ENCODE measurements at regions not wholly inside any gene's neighbourhood (a gene's known extent, or its start where the extent isn't known, plus 50 kb on each side); places are given as distances from the start of the nearest gene placed in this dataset.
"Not testable (repeated sequence)": the region's sequence is repeated elsewhere in the genome, so short reads cannot be mapped to it uniquely, and the experiment has no call there.

DNA sequence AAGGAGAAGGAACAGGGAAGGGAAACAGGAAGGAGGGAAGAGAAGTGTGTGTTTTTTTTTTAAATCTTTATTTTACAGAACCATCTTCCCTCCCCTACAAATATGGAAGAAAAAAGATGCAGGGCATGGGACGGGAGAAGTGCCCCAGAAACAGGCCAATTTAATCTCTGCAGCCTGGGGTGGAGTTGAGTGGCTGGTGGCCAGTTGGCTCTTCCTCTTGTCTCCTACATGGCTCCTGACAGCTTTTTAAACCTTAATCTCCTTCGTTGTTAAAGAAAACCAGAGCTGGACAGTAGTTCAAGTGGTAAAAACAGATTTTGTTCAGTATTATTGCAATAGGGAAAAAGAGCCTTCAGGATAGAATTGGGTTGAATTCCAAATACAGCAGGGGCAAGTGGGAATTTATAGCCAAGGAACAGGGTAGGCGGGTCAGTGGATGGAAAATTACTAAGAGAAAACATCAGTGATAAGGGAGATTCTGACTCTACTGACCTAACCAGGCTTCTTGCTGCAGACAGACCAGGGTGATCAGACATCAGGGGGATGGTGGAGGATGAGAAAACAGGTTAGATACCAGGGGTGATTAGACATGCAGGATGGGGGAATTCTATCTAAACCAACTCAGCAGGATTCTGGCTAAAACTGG is 125.1 kb upstream of the CLINT1 start:
- no peaks in the 10 kb centered on the region for H3K36me3 Mint-ChIP-seq (ENCODE audit: insufficient read depth)
- H3K4me3 Mint-ChIP-seq (ENCODE audit: low read depth): no peak overlapping the region
- TF ChIP-seq, protein P1, sequence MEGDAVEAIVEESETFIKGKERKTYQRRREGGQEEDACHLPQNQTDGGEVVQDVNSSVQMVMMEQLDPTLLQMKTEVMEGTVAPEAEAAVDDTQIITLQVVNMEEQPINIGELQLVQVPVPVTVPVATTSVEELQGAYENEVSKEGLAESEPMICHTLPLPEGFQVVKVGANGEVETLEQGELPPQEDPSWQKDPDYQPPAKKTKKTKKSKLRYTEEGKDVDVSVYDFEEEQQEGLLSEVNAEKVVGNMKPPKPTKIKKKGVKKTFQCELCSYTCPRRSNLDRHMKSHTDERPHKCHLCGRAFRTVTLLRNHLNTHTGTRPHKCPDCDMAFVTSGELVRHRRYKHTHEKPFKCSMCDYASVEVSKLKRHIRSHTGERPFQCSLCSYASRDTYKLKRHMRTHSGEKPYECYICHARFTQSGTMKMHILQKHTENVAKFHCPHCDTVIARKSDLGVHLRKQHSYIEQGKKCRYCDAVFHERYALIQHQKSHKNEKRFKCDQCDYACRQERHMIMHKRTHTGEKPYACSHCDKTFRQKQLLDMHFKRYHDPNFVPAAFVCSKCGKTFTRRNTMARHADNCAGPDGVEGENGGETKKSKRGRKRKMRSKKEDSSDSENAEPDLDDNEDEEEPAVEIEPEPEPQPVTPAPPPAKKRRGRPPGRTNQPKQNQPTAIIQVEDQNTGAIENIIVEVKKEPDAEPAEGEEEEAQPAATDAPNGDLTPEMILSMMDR (IDR thresholded peaks at IDR 0.05; ENCODE audit: unreplicated experiment): no peak
- H3K27ac Mint-ChIP-seq: no peak overlapping the region
- peaks cover 4% of the 10 kb centered on the region for H3K9me3 Mint-ChIP-seq (ENCODE audit: low read depth)
- no peak for DNase-seq (ENCODE audit: low spot score, unreplicated experiment)
- no peaks in the 10 kb centered on the region for H3K4me1 Mint-ChIP-seq (ENCODE audit: low read depth)
- H3K27me3 Mint-ChIP-seq: no peaks in the 10 kb centered on the region

GRCh38 chr5:157978061-157978460 is 119.1 kb upstream of the CLINT1 start:
- Mint-ChIP-seq H3K4me3 (ENCODE audit: low read depth) (no peak overlapping the region), H3K36me3 (ENCODE audit: insufficient read depth) (no peaks in the 10 kb centered on the region), H3K27me3 (peaks cover 3% of the 10 kb centered on the region), H3K4me1 (ENCODE audit: low read depth) (peaks cover 5% of the 10 kb centered on the region), H3K9me3 (ENCODE audit: low read depth) (peaks cover 4% of the 10 kb centered on the region), H3K27ac (no peak overlapping the region)
- DNase-seq (ENCODE audit: low spot score, unreplicated experiment): no peak
- TF ChIP-seq, protein P1 (IDR thresholded peaks at IDR 0.05; ENCODE audit: unreplicated experiment): no peak

GRCh38 chr5:157976429-157976828 is 117.5 kb upstream of the CLINT1 start:
- Mint-ChIP-seq H3K27ac (no peak overlapping the region), H3K9me3 (ENCODE audit: low read depth) (no peaks in the 10 kb centered on the region), H3K27me3 (peaks cover 7% of the 10 kb centered on the region), H3K4me1 (ENCODE audit: low read depth) (peaks cover 8% of the 10 kb centered on the region), H3K4me3 (ENCODE audit: low read depth) (no peak overlapping the region), H3K36me3 (ENCODE audit: insufficient read depth) (no peaks in the 10 kb centered on the region)
- TF ChIP-seq, protein P1 (IDR thresholded peaks at IDR 0.05; ENCODE audit: unreplicated experiment): no peak
- DNase-seq (ENCODE audit: low spot score, unreplicated experiment): no peak

DNA sequence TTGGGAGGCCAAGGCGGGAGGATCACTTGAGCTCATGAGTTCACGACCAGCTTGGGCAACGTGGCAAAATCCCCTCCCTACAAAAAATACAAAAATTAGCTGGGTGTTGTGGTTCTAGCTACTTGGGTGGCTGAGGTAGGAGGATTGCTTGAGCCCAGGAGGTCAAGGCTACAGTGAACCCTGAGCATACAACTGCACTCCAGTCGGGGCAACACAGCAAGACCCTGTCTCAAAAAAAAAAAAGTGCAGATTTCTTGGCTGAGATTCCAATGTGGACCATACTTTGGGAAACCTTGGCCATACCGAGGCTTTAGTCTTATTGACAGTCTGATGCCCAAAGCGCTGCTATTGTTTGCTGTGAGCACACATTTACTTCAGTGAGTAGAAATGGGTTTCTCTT is 113.6 kb upstream of the CLINT1 start:
- H3K4me3 Mint-ChIP-seq (ENCODE audit: low read depth): no peak overlapping the region
- peaks cover 7% of the 10 kb centered on the region for H3K27me3 Mint-ChIP-seq
- H3K36me3 Mint-ChIP-seq (ENCODE audit: insufficient read depth): no peaks in the 10 kb centered on the region
- H3K4me1 Mint-ChIP-seq (ENCODE audit: low read depth): peaks cover 5% of the 10 kb centered on the region
- no peak overlapping the region for H3K27ac Mint-ChIP-seq
- TF ChIP-seq, protein P1 (IDR thresholded peaks at IDR 0.05; ENCODE audit: unreplicated experiment): no peak
- no peaks in the 10 kb centered on the region for H3K9me3 Mint-ChIP-seq (ENCODE audit: low read depth)
- DNase-seq (ENCODE audit: low spot score, unreplicated experiment): no peak

DNA sequence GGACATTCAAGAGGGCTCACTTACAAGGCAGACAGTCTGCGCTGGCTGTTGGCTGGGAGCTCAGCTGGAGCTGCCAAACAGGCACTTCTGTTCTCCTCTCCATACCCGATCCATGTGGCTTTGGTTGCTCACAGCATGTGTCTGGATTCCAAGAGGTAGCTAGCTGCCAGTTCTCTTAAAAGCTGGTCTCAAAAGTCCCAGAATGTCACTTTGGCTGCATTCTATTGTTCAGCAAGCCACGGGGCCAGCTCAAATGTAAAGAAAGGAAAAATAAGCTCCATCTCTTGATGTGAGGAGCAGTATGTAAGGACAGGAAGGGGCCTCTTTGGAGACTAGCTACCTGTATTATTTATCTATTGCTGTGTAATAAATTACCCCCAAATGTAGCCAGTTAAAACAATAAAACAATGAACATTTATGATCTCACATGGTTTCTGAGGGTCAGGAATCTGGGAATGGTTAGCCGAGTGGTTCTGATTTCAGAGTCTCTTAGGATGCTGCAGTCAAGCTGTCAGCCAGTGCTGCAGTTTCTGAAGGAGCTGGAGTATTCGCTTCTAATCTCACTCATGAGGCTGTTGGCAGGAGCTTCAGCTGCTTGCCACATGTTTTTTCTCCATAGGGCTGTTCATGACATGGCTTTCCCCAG is 112.7 kb upstream of the CLINT1 start:
- Mint-ChIP-seq H3K9me3 (ENCODE audit: low read depth) (no peaks in the 10 kb centered on the region), H3K4me3 (ENCODE audit: low read depth) (no peak overlapping the region), H3K27ac (no peak overlapping the region), H3K4me1 (ENCODE audit: low read depth) (peaks cover 5% of the 10 kb centered on the region), H3K36me3 (ENCODE audit: insufficient read depth) (no peaks in the 10 kb centered on the region), H3K27me3 (peaks cover 7% of the 10 kb centered on the region)
- no peak for DNase-seq (ENCODE audit: low spot score, unreplicated experiment)
- TF ChIP-seq, protein P1 (IDR thresholded peaks at IDR 0.05; ENCODE audit: unreplicated experiment): no peak

DNA sequence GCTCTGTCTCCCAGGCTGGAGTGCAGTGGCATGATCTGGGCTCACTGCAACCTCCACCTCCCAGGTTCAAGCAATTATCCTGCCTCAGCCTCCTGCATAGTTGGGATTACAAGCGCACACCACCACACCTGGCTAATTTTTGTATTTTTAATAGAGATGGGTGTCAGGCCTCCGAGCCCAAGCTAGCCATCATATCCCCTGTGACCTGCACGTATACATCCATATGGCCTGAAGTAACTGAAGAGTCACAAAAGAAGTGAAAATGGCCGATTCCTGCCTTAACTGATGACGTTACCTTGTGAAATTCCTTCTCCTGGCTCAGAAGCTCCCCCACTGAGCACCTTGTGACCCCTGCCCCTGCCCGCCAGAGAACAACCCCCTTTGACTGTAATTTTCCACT is 109.6 kb upstream of the CLINT1 start:
- not testable (repeated sequence) for H3K27me3 Mint-ChIP-seq; H3K36me3 Mint-ChIP-seq (ENCODE audit: insufficient read depth); H3K27ac Mint-ChIP-seq; H3K4me3 Mint-ChIP-seq (ENCODE audit: low read depth); DNase-seq (ENCODE audit: low spot score, unreplicated experiment); H3K9me3 Mint-ChIP-seq (ENCODE audit: low read depth)
- H3K4me1 Mint-ChIP-seq (ENCODE audit: low read depth): peaks cover 10% of the 10 kb centered on the region
